Type B pancreatic cell (in vitro differentiated cells): ENCODE measurements at regions not wholly inside any gene's neighbourhood (a gene's known extent, or its start where the extent isn't known, plus 50 kb on each side); places are given as distances from the start of the nearest gene placed in this dataset.
A peak's percentile ranks its signal among the peaks of the same experiment; 100 is the strongest.
"Not testable (repeated sequence)": the region's sequence is repeated elsewhere in the genome, so short reads cannot be mapped to it uniquely, and the experiment has no call there.

Source experiments
- DNase-seq: peaks from one replicate; pipeline ENCODE4 v3.0.0; 2021; ENCODE audit warnings: mixed read lengths; ENCODE audit not compliant: unreplicated experiment; ENCODE audit errors: extremely low spot score
- H3K27ac Mint-ChIP-seq: 2 replicates; pipeline ENCODE4 v1.8.0; 2021; ENCODE audit warnings: mild to moderate bottlenecking, mixed read lengths
- H3K27me3 Mint-ChIP-seq: 2 replicates; pipeline ENCODE4 v1.8.0; 2021; ENCODE audit warnings: mixed read lengths
- H3K36me3 Mint-ChIP-seq: 2 replicates; pipeline ENCODE4 v1.8.0; 2021; ENCODE audit warnings: mixed read lengths
- H3K4me1 Mint-ChIP-seq: one replicate; pipeline ENCODE4 v1.8.0; 2021; ENCODE audit warnings: mixed read lengths; ENCODE audit not compliant: unreplicated experiment
- H3K4me3 Mint-ChIP-seq: 2 replicates; pipeline ENCODE4 v1.8.0; 2021; ENCODE audit warnings: mild to moderate bottlenecking, mixed read lengths
- H3K9me3 Mint-ChIP-seq: 2 replicates; pipeline ENCODE4 v1.8.0; 2021; ENCODE audit warnings: mixed read lengths
- TF ChIP-seq, protein P1 (sequence below): fragments of 200-600 bp; sonication (generic); conservative IDR thresholded peaks from 2 replicates; pipeline ENCODE4 v1.5.0; 2021; ENCODE audit warnings: antibody characterized with exemption, mild to moderate bottlenecking

DNA sequence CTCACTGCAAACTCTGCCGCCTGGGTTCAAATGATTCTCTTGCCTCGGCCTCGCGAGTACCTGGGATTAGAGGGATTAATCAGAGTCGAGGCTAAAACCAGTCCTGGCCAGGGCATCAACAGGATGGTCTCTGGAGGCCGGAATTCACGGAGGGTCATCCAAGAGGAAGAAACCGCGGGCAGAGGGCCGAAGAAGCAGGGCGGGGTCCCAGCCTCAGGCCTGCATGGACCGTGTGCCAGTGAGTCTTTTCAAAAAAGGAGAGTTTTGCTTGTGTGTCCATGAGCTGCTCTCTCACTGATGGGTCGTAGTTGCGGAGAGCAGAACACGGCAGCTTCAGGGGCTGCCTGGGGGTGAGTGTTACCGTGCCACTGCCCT lies 295.1 kb upstream of the ZNF337 start:
- DNase-seq: no peak
- H3K4me3 Mint-ChIP-seq: no peak overlapping the region
- H3K36me3 Mint-ChIP-seq: no peaks in the 10 kb centered on the region
- no peaks in the 10 kb centered on the region for H3K4me1 Mint-ChIP-seq
- TF ChIP-seq, protein P1, sequence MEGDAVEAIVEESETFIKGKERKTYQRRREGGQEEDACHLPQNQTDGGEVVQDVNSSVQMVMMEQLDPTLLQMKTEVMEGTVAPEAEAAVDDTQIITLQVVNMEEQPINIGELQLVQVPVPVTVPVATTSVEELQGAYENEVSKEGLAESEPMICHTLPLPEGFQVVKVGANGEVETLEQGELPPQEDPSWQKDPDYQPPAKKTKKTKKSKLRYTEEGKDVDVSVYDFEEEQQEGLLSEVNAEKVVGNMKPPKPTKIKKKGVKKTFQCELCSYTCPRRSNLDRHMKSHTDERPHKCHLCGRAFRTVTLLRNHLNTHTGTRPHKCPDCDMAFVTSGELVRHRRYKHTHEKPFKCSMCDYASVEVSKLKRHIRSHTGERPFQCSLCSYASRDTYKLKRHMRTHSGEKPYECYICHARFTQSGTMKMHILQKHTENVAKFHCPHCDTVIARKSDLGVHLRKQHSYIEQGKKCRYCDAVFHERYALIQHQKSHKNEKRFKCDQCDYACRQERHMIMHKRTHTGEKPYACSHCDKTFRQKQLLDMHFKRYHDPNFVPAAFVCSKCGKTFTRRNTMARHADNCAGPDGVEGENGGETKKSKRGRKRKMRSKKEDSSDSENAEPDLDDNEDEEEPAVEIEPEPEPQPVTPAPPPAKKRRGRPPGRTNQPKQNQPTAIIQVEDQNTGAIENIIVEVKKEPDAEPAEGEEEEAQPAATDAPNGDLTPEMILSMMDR: no peak
- peaks cover 4% of the 10 kb centered on the region for H3K9me3 Mint-ChIP-seq
- H3K27ac Mint-ChIP-seq: no peak overlapping the region
- H3K27me3 Mint-ChIP-seq: peaks cover 10% of the 10 kb centered on the region

DNA sequence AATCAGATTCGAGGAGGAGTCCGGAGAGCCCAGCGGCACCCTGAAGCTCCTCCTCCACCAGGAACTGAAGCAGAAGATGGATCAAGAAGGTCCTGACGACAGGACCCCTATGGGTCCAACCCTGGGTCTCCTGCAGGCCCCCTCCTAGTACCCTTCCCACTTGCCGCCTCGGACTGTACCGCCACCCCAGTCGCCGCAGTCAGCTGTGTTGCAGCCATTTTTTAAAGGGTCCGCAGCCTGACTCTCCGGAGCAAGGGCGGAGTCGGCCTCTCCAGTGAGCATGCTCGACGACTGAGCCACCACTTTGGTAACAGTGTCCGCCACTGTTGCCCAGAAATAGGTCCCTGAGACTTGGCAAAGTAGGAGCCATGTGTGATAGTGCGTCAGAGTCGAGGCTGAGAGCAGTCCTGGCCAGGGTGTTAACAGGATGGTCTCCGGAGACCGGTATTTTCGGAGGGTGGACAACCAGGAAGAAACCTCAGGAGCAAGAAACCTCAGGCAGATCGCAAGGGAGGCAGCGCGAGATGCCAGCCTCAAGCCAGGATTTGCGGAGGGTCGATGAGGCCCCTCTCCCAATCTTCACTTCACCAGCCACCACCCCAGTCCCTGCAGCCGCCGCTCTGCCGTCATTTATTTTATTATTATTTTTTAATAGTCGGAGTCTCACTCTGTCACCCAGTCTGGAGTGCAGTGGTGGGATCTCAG lies 294.6 kb upstream of the ZNF337 start:
- no peaks in the 10 kb centered on the region for H3K4me1 Mint-ChIP-seq
- no peak overlapping the region for H3K27ac Mint-ChIP-seq
- DNase-seq: no peak
- peaks cover 8% of the 10 kb centered on the region for H3K27me3 Mint-ChIP-seq
- TF ChIP-seq, protein P1: no peak
- H3K9me3 Mint-ChIP-seq: peaks cover 4% of the 10 kb centered on the region
- H3K36me3 Mint-ChIP-seq: no peaks in the 10 kb centered on the region
- no peak overlapping the region for H3K4me3 Mint-ChIP-seq

DNA sequence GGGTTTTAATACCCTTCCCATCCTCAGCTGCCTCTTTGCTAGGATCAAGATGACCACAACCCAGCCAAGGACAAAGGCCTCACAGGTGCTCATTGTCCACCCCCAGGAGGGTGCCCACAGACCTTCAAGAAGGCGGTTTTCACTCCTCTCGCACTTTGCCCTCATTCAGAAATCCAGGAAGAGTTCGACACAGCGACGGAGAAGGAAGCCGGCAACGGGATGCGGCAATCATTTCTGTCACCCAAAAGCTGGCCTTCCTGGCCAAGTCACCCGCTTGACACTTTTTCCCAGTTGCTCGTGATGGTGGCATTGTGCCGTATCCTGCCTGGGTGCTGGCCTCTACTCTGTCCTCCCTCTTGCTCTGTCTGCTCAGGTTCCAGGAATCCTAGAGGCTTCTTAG lies 293.0 kb upstream of the ZNF337 start:
- H3K4me1 Mint-ChIP-seq: not testable (repeated sequence)

DNA sequence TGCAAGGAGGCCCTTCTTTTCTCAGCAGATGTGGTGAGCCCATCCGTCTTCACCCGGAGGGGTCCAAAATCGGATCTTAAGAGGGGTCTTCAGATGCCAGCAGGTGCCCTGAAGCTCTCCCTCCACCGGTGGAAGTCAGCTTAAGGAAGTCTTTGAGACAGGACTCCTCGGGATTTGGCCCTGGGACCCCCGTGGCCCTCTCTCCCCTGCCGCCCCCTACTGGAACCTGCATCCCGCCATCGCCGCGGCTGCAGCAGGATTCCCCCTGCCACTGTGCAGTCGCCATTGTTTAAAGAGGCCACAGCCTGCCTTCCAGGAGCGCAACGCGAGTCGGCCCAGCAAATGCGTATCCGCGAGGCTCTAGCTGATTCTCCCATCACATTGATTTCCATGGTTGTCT lies 292.5 kb upstream of the ZNF337 start:
- peaks cover 7% of the 10 kb centered on the region for H3K27me3 Mint-ChIP-seq
- TF ChIP-seq, protein P1: no peak
- no peaks in the 10 kb centered on the region for H3K4me1 Mint-ChIP-seq
- DNase-seq: no peak
- no peak overlapping the region for H3K27ac Mint-ChIP-seq
- H3K9me3 Mint-ChIP-seq: peaks cover 4% of the 10 kb centered on the region
- no peak overlapping the region for H3K4me3 Mint-ChIP-seq
- H3K36me3 Mint-ChIP-seq: no peaks in the 10 kb centered on the region

More for the DNA sequence above, 293.0 kb upstream of the ZNF337 start:
- DNase-seq, H3K4me3 Mint-ChIP-seq, H3K36me3 Mint-ChIP-seq, H3K27me3 Mint-ChIP-seq, H3K9me3 Mint-ChIP-seq, H3K27ac Mint-ChIP-seq: not testable (repeated sequence)

DNA sequence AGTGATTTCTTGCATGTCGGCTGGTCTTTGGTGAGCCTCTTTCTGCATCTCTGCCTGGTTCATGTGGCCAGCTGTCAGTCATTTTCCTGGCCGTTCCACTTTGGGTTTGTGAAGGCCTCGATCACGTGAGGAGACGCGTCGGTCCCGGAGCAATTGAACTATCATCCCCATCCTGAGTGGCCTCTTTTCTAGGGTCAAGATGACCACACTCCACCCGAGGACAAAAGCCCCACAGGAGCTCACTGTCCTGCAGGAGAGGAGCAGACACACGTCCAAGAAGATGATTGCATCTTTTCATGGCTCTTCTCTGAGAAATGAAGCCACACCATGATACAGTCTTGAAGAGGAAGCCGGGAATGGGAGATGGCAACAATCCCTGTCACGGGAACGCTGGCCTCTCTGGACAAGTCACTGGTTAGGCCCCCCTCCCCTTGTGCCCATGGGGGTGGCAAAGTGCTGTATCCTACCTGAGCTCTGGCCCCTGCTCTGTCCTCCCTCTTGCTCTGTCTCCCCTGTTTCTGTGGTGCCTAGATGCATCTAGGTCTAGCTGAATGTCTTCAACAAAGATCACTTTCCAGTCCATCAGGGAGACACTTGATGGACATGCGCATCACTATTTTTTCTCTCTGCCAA lies 291.4 kb upstream of the ZNF337 start:
- not testable (repeated sequence) for DNase-seq, H3K27ac Mint-ChIP-seq, H3K27me3 Mint-ChIP-seq, H3K9me3 Mint-ChIP-seq, H3K4me1 Mint-ChIP-seq, H3K4me3 Mint-ChIP-seq, H3K36me3 Mint-ChIP-seq

DNA sequence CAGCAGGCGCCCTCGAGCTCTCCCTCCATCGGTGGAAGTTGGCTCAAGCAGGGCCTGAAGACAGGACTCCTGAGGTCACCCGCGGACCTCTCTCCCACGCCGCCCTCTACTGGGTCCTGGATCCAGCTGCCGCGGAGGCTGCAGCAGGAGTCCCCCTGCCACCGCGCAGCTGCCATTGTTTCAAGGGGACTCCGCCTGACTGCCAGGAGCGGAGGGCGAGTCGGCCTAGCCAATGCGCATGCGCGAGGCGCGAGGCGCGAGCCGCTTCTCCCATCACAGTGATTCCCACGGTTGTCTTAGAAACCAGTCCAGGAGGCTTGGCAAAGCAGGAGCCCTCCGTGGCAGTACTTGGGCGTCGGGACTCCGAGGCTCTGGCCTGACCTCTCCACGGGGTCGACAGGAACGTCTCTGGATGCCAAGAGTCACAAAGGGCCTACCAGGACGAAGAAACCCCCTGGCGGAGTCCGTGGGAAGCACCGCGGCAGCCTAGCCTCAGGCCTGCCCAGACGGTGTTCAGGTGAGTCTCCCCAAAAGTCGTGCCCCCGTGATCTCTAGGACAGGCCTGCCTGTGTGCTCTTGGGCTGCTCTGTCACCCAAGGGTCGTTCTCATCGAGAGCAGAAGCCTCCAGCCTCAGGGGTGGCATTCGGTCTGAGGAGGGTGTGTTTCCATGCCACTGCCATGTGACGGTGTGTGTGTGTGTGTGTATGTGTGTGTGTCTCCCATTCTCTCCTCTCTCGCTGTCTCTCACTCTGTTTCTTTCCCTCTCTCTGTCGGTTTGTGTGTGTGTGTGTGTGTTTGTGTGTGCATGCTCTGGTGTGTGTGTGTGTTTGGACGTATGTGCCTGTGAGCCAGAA lies 290.6 kb upstream of the ZNF337 start:
- TF ChIP-seq, protein P1: no peak
- Mint-ChIP-seq H3K4me3 (peak overlapping the region; percentile 52), H3K9me3 (peaks cover 4% of the 10 kb centered on the region), H3K27me3 (peaks cover 3% of the 10 kb centered on the region), H3K4me1 (no peaks in the 10 kb centered on the region), H3K36me3 (no peaks in the 10 kb centered on the region), H3K27ac (no peak overlapping the region)
- DNase-seq: no peak
